ENCODE measurements at regions not wholly inside any gene's neighbourhood (a gene's known extent, or its start where the extent isn't known, plus 50 kb on each side); places are given as distances from the start of the nearest gene placed in this dataset.
"Not testable (repeated sequence)": the region's sequence is repeated elsewhere in the genome, so short reads cannot be mapped to it uniquely, and the experiment has no call there.

DNA sequence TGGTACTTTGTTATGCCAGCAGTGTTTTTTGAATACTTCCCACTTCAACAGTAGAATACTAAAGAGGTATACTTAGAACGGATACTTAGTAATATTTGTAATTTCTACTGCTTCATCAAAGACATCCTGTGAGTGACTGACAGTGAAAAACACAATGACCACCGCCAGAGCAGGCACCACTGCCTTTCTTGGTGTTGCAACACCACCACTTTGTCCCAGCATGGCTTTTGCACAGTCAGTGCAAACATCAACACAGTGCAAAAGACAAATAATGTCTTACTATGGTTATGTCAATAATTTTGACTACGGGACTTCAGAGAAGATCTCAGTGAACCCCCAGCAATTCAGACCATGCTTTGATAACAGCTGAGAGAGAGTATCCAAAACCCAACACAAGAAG, 220.5 kb downstream of the RBM26 start:
- Histone ChIP-seq H4K20me1 (ENCODE audit: insufficient read depth, low read length) (no peaks in the 10 kb centered on the region), H2AFZ (ENCODE audit: low read depth, low read length) (no peak overlapping the region), H3K36me3 (replicated peaks; ENCODE audit: low read depth, low read length) (no peaks in the 10 kb centered on the region), H3K4me3 (ENCODE audit: low read length) (no peak overlapping the region), H3K4me2 (ENCODE audit: low read length) (no peak overlapping the region), H3K9me3 (ENCODE audit: insufficient read depth, low read length) (no peaks in the 10 kb centered on the region), H3K27ac (ENCODE audit: low read length) (no peak overlapping the region), H3K4me1 (ENCODE audit: low read length) (peaks cover 5% of the 10 kb centered on the region), H3K27me3 (ENCODE audit: low read depth, low read length) (peaks cover 53% of the 10 kb centered on the region), H3K79me2 (ENCODE audit: low read length) (no peaks in the 10 kb centered on the region), H3K9ac (ENCODE audit: low read length) (no peak overlapping the region)
- TF ChIP-seq, protein P1, sequence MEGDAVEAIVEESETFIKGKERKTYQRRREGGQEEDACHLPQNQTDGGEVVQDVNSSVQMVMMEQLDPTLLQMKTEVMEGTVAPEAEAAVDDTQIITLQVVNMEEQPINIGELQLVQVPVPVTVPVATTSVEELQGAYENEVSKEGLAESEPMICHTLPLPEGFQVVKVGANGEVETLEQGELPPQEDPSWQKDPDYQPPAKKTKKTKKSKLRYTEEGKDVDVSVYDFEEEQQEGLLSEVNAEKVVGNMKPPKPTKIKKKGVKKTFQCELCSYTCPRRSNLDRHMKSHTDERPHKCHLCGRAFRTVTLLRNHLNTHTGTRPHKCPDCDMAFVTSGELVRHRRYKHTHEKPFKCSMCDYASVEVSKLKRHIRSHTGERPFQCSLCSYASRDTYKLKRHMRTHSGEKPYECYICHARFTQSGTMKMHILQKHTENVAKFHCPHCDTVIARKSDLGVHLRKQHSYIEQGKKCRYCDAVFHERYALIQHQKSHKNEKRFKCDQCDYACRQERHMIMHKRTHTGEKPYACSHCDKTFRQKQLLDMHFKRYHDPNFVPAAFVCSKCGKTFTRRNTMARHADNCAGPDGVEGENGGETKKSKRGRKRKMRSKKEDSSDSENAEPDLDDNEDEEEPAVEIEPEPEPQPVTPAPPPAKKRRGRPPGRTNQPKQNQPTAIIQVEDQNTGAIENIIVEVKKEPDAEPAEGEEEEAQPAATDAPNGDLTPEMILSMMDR (IDR thresholded peaks at IDR 0.05; ENCODE audit: low read depth, low read length): no peak
- no peak for TF ChIP-seq EZH2phosphoT487 (IDR thresholded peaks at IDR 0.05; ENCODE audit: low read depth)

DNA sequence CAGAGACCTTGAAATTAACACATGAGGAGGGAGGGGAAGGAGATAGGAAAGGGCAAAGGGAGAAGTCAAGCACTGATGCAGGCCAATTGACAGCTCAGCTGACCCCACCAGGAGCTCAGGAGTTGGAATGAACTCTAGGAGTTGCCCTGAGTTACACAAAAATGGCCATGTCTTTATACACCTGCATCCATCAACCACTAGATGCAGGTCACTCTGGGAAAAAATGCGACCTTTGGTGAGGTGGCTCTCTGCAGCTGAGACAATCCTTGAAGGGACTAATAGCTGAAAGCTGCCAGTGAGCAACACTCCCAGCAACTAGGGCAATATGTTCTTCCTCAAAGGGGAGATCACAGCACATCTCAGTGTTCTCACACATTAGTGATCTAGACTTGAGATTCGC, 222.8 kb downstream of the RBM26 start:
- Histone ChIP-seq H4K20me1 (ENCODE audit: insufficient read depth, low read length) (no peaks in the 10 kb centered on the region), H3K27ac (ENCODE audit: low read length) (no peak overlapping the region)

DNA sequence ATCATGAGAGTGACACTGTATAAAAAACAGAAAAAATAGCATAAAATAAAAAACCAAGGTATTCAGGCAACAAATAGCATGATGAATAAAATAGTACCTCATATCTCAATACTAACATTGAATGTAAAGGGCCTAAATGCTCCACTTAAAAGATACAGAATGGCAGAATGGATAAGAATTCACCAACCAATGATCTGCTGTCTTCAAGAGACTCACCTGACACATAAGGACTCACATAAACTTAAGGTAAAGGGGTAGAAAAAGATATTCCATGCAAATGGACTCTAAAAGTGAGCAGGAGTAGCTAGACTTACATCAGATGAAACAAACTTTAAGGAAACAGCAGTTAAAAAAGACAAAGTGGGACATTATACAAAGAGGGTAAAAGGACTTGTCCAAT, 232.4 kb downstream of the RBM26 start:
- H3K4me1 ChIP-seq (ENCODE audit: low read length); H3K9ac ChIP-seq (ENCODE audit: low read length); H4K20me1 ChIP-seq (ENCODE audit: insufficient read depth, low read length); H3K4me2 ChIP-seq (ENCODE audit: low read length); H3K36me3 ChIP-seq (replicated peaks; ENCODE audit: low read depth, low read length); H2AFZ ChIP-seq (ENCODE audit: low read depth, low read length); H3K4me3 ChIP-seq (ENCODE audit: low read length); H3K27ac ChIP-seq (ENCODE audit: low read length); H3K27me3 ChIP-seq (ENCODE audit: low read depth, low read length); H3K79me2 ChIP-seq (ENCODE audit: low read length); H3K9me3 ChIP-seq (ENCODE audit: insufficient read depth, low read length): not testable (repeated sequence)

More for the DNA sequence above, 222.8 kb downstream of the RBM26 start:
- Histone ChIP-seq H3K9ac (ENCODE audit: low read length) (no peak overlapping the region), H3K9me3 (ENCODE audit: insufficient read depth, low read length) (no peaks in the 10 kb centered on the region), H2AFZ (ENCODE audit: low read depth, low read length) (no peak overlapping the region), H3K27me3 (ENCODE audit: low read depth, low read length) (peaks cover 32% of the 10 kb centered on the region), H3K36me3 (replicated peaks; ENCODE audit: low read depth, low read length) (no peaks in the 10 kb centered on the region), H3K79me2 (ENCODE audit: low read length) (no peaks in the 10 kb centered on the region), H3K4me1 (ENCODE audit: low read length) (no peaks in the 10 kb centered on the region), H3K4me2 (ENCODE audit: low read length) (no peak overlapping the region), H3K4me3 (ENCODE audit: low read length) (no peak overlapping the region)
- TF ChIP-seq, protein P1 (IDR thresholded peaks at IDR 0.05; ENCODE audit: low read depth, low read length): no peak
- TF ChIP-seq EZH2phosphoT487 (IDR thresholded peaks at IDR 0.05; ENCODE audit: low read depth): no peak

DNA sequence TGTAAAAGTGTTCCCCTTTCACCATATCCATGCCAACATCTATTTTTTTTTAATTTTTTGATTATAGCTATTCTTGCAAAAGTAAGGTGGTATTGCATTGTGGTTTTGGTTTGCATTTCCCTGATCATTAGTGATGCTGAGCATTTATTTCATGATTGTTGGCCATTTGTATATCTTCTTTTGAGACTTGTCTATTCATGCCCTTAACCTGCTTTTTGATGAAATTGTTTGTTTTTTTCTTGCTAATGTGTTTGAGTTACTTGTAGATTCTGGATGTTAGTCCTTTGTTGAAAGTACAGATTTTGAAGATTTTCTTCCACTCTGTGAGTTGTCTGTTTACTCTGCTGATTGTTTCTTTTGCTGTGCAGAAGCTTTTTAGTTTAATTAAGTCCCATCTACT, 233.1 kb downstream of the RBM26 start:
- not testable (repeated sequence) for H3K36me3 ChIP-seq (replicated peaks; ENCODE audit: low read depth, low read length); H3K27me3 ChIP-seq (ENCODE audit: low read depth, low read length); H3K79me2 ChIP-seq (ENCODE audit: low read length); H3K9me3 ChIP-seq (ENCODE audit: insufficient read depth, low read length); H3K4me1 ChIP-seq (ENCODE audit: low read length); H3K9ac ChIP-seq (ENCODE audit: low read length); H4K20me1 ChIP-seq (ENCODE audit: insufficient read depth, low read length); H3K4me2 ChIP-seq (ENCODE audit: low read length); H3K4me3 ChIP-seq (ENCODE audit: low read length); H2AFZ ChIP-seq (ENCODE audit: low read depth, low read length); H3K27ac ChIP-seq (ENCODE audit: low read length)

DNA sequence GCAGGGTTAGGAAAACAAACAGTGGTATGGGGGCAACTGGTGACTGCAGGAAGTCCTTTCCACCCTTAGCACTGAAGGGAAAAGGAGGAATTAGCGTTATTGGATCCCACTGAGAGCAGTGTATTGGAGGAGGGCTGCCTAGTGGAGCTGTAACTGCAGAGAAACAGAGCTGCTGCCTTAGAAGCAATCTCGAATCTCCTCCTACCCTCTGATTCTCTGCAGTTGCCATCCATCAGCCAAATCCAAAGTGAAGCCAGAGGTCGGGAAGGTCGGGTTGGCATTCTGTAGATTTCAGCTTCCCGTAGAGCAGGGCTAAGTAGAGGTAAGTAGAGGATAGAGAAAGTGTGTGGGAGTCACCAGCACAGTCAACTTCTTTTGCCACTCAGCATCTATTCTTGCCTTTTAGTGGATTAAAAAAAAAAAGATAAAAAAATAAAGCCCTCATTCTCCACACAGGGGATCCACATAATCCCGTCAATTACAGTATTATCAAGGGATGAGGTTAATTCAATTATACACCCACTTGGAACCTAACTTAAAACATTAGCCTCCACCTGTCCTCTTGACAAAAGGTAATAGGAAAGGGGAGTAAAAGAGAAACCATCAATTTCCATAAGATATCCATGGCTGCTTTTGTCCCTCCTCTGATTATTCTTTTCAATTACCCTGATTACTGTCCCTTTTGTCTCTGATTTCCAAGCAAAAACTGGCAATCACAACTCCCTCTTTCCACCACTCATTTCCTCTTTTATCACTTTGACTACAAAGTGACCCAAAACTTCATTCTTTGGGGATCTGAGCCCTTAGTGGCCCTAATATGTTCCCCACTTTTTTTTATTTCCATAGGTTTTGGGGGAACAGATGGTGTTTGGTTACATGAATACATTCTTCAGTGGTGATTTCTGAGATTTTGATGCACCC, 234.7 kb downstream of the RBM26 start:
- no peaks in the 10 kb centered on the region for H3K79me2 ChIP-seq (ENCODE audit: low read length)
- H3K27me3 ChIP-seq (ENCODE audit: low read depth, low read length): no peaks in the 10 kb centered on the region
- no peak overlapping the region for H3K27ac ChIP-seq (ENCODE audit: low read length)
- H3K4me2 ChIP-seq (ENCODE audit: low read length): no peak overlapping the region
- no peak overlapping the region for H3K4me3 ChIP-seq (ENCODE audit: low read length)
- TF ChIP-seq EZH2phosphoT487 (IDR thresholded peaks at IDR 0.05; ENCODE audit: low read depth): no peak
- TF ChIP-seq, protein P1 (IDR thresholded peaks at IDR 0.05; ENCODE audit: low read depth, low read length): no peak
- H3K36me3 ChIP-seq (replicated peaks; ENCODE audit: low read depth, low read length): no peaks in the 10 kb centered on the region
- H2AFZ ChIP-seq (ENCODE audit: low read depth, low read length): no peak overlapping the region
- no peak overlapping the region for H3K9ac ChIP-seq (ENCODE audit: low read length)
- H4K20me1 ChIP-seq (ENCODE audit: insufficient read depth, low read length): no peaks in the 10 kb centered on the region
- peaks cover 1% of the 10 kb centered on the region for H3K4me1 ChIP-seq (ENCODE audit: low read length)
- no peaks in the 10 kb centered on the region for H3K9me3 ChIP-seq (ENCODE audit: insufficient read depth, low read length)

Measured in OCI-LY3 (cell line).